Left cardiac atrium (tissue), 4 donors: ENCODE measurements at regions not wholly inside any gene's neighbourhood (a gene's known extent, or its start where the extent isn't known, plus 50 kb on each side); places are given as distances from the start of the nearest gene placed in this dataset.
"Not testable (repeated sequence)": the region's sequence is repeated elsewhere in the genome, so short reads cannot be mapped to it uniquely, and the experiment has no call there.

ENCODE experiments used
- ATAC-seq, 2 donors: fragments of 200-7000 bp; cut with Tn5 transposase; one replicate each; pipeline ENCODE4 v1.9.1; 2020; ENCODE audit warnings: mild to moderate bottlenecking in 2 of 2, moderate library complexity in 2 of 2
- DNase-seq: peaks from one replicate; pipeline ENCODE4 v3.0.0-alpha.2; 2020
- intact Hi-C, 2 donors: fragments of 100-400 bp; cut with DNase I; formaldehyde crosslinking; loops; one replicate each; pipeline versions ENCODE4 v1.14.1 to v1.15.1; 2022 to 2023
- donor health status: DM: no; HTN: yes; CAD: no.
- donor health status: DM: no; HTN: yes; CAD: no; lungs with severe emphysema.
- donor health status: DM: yes; HTN: yes; CAD: no.
- donor health status: Dilated cardiomyopathy.

DNA sequence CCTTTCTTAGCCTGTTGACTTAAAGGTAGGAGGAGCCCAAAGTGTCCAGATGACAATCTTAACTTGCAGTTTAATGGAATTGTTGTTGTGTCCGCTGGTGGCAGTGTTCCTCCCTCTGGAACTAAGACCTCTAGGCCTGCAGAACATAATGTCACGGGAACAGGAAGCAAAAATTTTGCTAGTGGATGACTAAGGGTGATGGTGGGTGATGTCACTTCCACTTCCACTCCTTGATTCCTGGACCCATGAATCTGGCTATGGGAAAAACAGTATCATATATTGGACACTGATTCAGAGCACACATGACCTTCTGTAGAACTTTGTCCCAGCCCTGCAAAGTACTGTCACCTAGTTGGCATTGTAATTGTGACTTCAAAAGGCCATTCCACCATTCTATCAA, 263.9 kb upstream of the TECRL start:
- intact Hi-C loops, ATAC-seq: not testable (repeated sequence)

DNA sequence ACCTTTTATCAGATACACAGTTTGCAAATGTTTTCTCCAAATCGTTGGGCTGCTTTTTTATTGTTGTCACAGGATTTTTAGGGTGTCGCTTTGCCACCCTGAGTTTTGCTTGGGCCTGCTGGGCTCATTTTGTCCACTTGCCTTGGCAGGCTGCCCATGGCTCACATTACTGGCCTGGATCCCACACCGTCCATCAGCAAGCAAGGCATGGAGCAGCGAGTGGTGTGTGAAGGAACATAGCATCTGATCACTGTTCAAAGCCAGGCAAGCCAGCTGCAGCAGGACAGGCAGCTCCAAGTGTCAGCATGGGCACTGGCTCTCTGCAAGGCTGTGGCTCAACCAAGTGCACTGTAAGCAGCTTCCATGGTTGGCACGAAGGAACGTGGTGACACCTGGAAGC, 261.4 kb upstream of the TECRL start:
- DNase-seq (no peak), ATAC-seq (no peak)
- intact Hi-C loops, result no loop called here

More for the DNA sequence above, 263.9 kb upstream of the TECRL start:
- DNase-seq, result not testable (repeated sequence)

- intact Hi-C loops, result no loop called here
- DNase-seq (no peak), ATAC-seq (no peak)
Observed at GRCh38 chr4:64643841-64644240, 234.6 kb upstream of the TECRL start.

DNA sequence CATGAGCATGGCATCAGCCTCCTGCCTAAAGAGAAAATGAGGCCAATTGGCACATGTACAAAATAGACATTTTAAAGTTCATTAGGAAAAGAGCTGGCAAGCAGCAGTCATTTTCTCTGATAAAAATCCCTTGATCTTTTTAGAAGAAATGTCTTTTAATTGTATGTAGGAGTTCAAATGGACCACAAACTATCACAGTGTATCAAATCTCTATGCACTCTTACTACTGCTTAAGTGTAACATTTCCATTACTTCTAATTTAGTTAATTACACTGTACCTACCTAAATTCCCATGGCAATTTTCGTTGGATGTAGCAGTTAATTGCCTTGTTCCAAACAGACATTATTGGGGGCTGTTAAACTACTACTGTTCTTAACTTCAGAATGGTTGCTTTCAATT, 233.7 kb upstream of the TECRL start:
- DNase-seq, result no peak
- no peak for ATAC-seq
- intact Hi-C loops, result no loop called here

DNA sequence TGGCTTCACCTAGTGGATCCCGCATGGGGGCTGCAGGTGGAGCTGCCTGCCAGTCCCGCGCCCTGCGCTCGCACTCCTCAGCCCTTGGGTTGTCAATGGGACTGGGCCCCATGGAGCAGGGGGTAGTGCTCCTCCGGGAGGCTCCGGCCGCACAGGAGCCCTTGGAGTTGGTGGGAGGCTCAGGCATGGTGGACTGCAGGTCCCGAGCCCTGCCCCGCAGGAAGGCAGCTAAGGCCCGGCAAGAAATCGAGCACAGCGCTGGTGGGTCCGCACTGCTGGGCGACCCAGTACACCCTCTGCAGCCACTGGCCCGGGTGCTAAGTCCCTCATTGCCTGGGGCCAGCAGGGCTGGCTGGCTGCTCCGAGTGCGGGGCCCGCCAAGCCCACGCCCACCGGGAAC, 231.2 kb upstream of the TECRL start:
- intact Hi-C loops, result not testable (repeated sequence)

GRCh38 chr4:64625438-64625837, 216.2 kb upstream of the TECRL start:
- no peak for ATAC-seq
- intact Hi-C loops, result no loop called here
- no peak for DNase-seq

More for the DNA sequence above, 231.2 kb upstream of the TECRL start:
- DNase-seq, ATAC-seq: not testable (repeated sequence)

- intact Hi-C loops, result no loop called here
- no peak for ATAC-seq
- no peak for DNase-seq
Observed at GRCh38 chr4:64617800-64618199, 208.6 kb upstream of the TECRL start.

GRCh38 chr4:64614276-64614675, 205.0 kb upstream of the TECRL start:
- ATAC-seq, result no peak
- intact Hi-C loops, result no loop called here
- no peak for DNase-seq

- DNase-seq (no peak), ATAC-seq (no peak)
- intact Hi-C loops, result no loop called here
Observed at GRCh38 chr4:64613046-64613445, 203.8 kb upstream of the TECRL start.

GRCh38 chr4:64598066-64598465, 188.8 kb upstream of the TECRL start:
- intact Hi-C loops, result no loop called here
- DNase-seq (no peak), ATAC-seq (no peak)

DNA sequence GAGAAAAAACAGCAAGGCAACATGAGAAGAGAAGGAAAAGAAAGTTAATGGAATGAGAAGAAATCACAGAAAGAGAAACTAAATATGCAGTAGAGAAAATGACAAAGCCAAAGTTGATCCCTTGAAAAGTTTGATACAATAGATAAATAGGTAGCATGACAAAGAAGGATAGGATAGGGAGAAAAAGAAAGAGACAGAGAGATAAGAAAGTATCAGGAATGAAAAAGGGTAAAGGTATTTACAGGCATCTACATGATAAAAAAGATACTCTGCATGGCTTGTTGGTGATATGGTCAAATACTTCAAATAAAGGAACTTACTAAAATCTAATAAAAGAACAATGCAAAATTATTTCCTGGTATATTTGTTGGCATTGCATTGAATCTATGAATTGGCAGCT, 185.5 kb upstream of the TECRL start:
- ATAC-seq (no peak), DNase-seq (no peak)
- intact Hi-C loops, result no loop called here

GRCh38 chr4:64588507-64588906, 179.3 kb upstream of the TECRL start:
- ATAC-seq (no peak), DNase-seq (no peak)
- intact Hi-C loops, result no loop called here

DNA sequence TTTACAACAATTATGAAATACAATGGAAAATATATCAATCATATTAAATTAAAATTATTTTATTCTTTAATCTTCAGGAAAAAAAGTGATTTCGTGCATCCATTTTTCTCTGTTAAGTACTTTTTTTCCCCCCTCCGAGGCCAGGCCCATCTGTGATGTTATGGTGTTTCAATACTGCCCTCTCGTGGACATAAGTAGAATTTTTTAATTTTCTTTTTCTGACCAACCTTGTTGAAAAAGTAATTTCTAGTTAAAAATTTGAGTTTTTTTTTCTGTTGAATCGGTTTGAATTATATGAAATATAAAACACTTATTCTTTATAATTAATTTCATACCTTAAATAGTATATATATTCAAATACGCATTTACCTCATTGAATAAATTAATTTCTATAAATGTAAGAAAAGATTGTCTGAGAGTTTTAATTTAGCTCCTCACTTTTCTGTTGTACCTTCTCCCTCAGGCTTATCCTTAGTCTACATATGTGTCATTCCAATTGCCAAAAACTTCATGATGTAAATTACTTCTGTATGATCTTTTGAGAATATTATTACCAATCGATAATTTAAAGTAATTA, 175.8 kb upstream of the TECRL start:
- intact Hi-C loops, result loop anchor here in 1 of 2 donors (5.0 kb wide), 1 partner anchor 428 kb away; no protein-coding TSS in a partner anchor

GRCh38 chr4:64584125-64584524, 174.9 kb upstream of the TECRL start:
- intact Hi-C loops, result loop anchor here in 1 of 2 donors (5.0 kb wide), 1 partner anchor 427 kb away; no protein-coding TSS in a partner anchor
- ATAC-seq, result no peak
- no peak for DNase-seq

More for the DNA sequence above, 175.8 kb upstream of the TECRL start:
- ATAC-seq (no peak), DNase-seq (peak; percentile 36)

- DNase-seq (no peak), ATAC-seq (no peak)
- intact Hi-C loops, result loop anchor here in 1 of 2 donors (5.0 kb wide), 1 partner anchor 425 kb away; no protein-coding TSS in a partner anchor
Observed at GRCh38 chr4:64582492-64582891, 173.2 kb upstream of the TECRL start.

- intact Hi-C loops, result loop anchor here in 1 of 2 donors (5.0 kb wide), 1 partner anchor 424 kb away; no protein-coding TSS in a partner anchor
- ATAC-seq (no peak), DNase-seq (no peak)
Observed at GRCh38 chr4:64581422-64581821, 172.2 kb upstream of the TECRL start.

- ATAC-seq (no peak), DNase-seq (no peak)
- intact Hi-C loops, result no loop called here
Observed at GRCh38 chr4:64564126-64564525, 154.9 kb upstream of the TECRL start.

GRCh38 chr4:64559571-64559970, 150.3 kb upstream of the TECRL start:
- intact Hi-C loops, result no loop called here
- no peak for ATAC-seq
- no peak for DNase-seq

DNA sequence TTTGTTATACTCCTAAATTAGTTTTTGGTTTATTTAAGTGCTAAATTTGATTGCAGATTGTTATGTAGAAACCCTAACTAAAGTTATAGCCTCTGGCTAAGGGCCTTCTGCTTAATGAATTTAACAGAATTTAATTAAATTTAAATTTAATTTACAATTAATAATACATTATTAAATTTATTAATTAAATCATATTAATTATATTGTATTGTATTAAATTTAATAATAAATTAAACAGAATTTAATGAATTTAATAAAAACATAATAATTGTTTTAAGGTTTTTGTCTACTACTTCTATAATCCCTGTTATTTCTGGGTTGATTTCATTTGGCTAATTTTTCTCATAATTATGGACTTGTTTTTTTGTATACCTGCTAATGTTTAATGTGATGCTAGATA, 141.9 kb upstream of the TECRL start:
- intact Hi-C loops, result no loop called here
- ATAC-seq (no peak), DNase-seq (no peak)

GRCh38 chr4:64545593-64545992, 136.3 kb upstream of the TECRL start:
- no peak for ATAC-seq
- intact Hi-C loops, result no loop called here
- no peak for DNase-seq

DNA sequence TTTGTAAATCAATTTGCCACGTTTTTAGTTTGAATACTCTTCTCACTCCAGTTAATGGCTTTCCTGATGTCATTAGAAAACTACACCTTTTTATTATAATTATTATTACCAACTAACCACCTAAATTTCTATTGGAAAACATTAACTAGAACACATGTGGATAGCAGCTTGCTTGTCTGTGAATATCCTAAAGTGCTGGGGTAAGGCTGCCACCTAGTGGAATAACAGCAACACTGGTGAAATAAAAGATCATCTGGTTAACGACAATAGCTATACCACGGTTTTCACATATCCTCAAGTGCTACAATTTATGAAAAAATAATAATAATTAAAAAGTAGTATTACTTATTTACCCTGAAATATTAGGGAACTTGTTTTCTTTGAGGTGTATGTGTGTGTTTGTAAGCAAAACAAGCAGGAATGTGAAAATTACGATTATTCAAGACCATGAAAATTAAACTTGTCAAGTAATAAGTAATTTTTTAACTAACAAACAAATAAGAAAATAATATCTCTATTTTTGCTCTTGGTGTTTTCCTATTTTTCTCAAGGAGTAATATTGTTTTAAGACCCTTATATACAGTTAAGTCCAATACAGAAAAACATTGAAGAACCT, 130.1 kb upstream of the TECRL start:
- DNase-seq (peak; percentile 20), ATAC-seq (peak; percentile 71 to 79)
- intact Hi-C loops, result loop anchor here in 1 of 2 donors (5.0 to 10.0 kb wide), 2 partner anchors 135 to 382 kb away; partner anchors contain the start of gene TECRL
